Activated CD4-positive, alpha-beta memory T cell treated with anti-CD3 and anti-CD28 coated beads for 36 hours (primary cell): ENCODE measurements at regions not wholly inside any gene's neighbourhood (a gene's known extent, or its start where the extent isn't known, plus 50 kb on each side); places are given as distances from the start of the nearest gene placed in this dataset.

Experiments
- CTCF ChIA-PET: fragments of 350-600 bp; sonication (Branson Sonifier 250); formaldehyde crosslinking; loops from one replicate; lab custom pipeline; 2021; ENCODE audit warnings: antibody characterized with exemption, inconsistent platforms; lab: Charles Lee
- POLR2A ChIA-PET: fragments of 350-600 bp; sonication (Branson Sonifier 250); formaldehyde crosslinking; loops from one replicate; lab custom pipeline; 2021; ENCODE audit warnings: antibody characterized with exemption; lab: Charles Lee
- DNase-seq: peaks from one replicate; pipeline ENCODE4 v3.0.0-alpha.2; 2020
- H3K27ac Mint-ChIP-seq: one replicate; pipeline ENCODE4 v1.8.0; 2021; ENCODE audit warnings: mixed read lengths
- H3K27me3 Mint-ChIP-seq: one replicate; pipeline ENCODE4 v1.8.0; 2021; ENCODE audit warnings: mixed read lengths
- H3K36me3 Mint-ChIP-seq: one replicate; pipeline ENCODE4 v1.8.0; 2021; ENCODE audit warnings: mixed read lengths
- H3K4me1 Mint-ChIP-seq: one replicate; pipeline ENCODE4 v1.8.0; 2021; ENCODE audit warnings: low read depth, mixed read lengths
- H3K4me3 Mint-ChIP-seq: one replicate; pipeline ENCODE4 v1.8.0; 2021; ENCODE audit warnings: mild to moderate bottlenecking, mixed read lengths
- H3K9me3 Mint-ChIP-seq: one replicate; pipeline ENCODE4 v1.8.0; 2021; ENCODE audit warnings: mixed read lengths
- intact Hi-C: fragments of 100-400 bp; cut with micrococcal nuclease; formaldehyde crosslinking; loops from one replicate; pipeline ENCODE4 v1.15.1; 2023

GRCh38 chr18:43662657-43663056 lies 385.4 kb upstream of the SYT4 start:
- H3K27me3 Mint-ChIP-seq, result no peaks in the 10 kb centered on the region
- no peaks in the 10 kb centered on the region for H3K36me3 Mint-ChIP-seq
- peaks cover 2% of the 10 kb centered on the region for H3K9me3 Mint-ChIP-seq
- H3K4me1 Mint-ChIP-seq, result no peaks in the 10 kb centered on the region
- DNase-seq, result no peak
- CTCF ChIA-PET, result interaction anchor here (0.6 kb wide), 1 partner anchor 1295 kb away, joined by 3 read pairs; no protein-coding TSS in a partner anchor
- intact Hi-C loops, result no loop called here
- POLR2A ChIA-PET, result no interaction called here
- no peak overlapping the region for H3K27ac Mint-ChIP-seq
- no peak overlapping the region for H3K4me3 Mint-ChIP-seq

DNA sequence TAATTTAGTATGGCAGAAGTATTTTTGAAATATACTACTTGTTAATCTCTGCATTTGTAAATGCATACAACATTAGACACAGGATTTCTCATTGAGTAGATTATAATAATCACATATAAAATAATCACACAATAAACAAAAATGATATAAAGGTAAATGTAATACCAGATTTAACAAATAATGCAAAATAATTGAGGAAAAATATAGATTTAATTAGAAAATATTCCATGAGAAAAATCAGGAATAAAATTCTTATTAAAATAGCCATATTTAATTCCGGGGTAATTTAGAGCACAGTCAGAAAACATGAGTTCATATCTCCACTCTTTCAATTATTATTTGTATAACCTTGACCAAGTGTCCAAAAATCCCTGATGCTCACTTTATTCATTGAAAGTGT lies 385.9 kb upstream of the SYT4 start:
- no peaks in the 10 kb centered on the region for H3K4me1 Mint-ChIP-seq
- intact Hi-C loops, result no loop called here
- no peak overlapping the region for H3K27ac Mint-ChIP-seq
- ChIA-PET POLR2A (no interaction called here), CTCF (no interaction called here)
- H3K9me3 Mint-ChIP-seq, result peaks cover 2% of the 10 kb centered on the region
- no peak overlapping the region for H3K4me3 Mint-ChIP-seq
- no peak for DNase-seq
- no peaks in the 10 kb centered on the region for H3K27me3 Mint-ChIP-seq
- no peaks in the 10 kb centered on the region for H3K36me3 Mint-ChIP-seq

- no peaks in the 10 kb centered on the region for H3K27me3 Mint-ChIP-seq
- POLR2A ChIA-PET, result no interaction called here
- no peak overlapping the region for H3K27ac Mint-ChIP-seq
- intact Hi-C loops, result no loop called here
- no peak overlapping the region for H3K4me3 Mint-ChIP-seq
- H3K36me3 Mint-ChIP-seq, result no peaks in the 10 kb centered on the region
- H3K4me1 Mint-ChIP-seq, result no peaks in the 10 kb centered on the region
- no peak for DNase-seq
- peaks cover 2% of the 10 kb centered on the region for H3K9me3 Mint-ChIP-seq
- CTCF ChIA-PET, result no interaction called here
These were observed 387.3 kb upstream of the SYT4 start for GRCh38 chr18:43664487-43665008.

DNA sequence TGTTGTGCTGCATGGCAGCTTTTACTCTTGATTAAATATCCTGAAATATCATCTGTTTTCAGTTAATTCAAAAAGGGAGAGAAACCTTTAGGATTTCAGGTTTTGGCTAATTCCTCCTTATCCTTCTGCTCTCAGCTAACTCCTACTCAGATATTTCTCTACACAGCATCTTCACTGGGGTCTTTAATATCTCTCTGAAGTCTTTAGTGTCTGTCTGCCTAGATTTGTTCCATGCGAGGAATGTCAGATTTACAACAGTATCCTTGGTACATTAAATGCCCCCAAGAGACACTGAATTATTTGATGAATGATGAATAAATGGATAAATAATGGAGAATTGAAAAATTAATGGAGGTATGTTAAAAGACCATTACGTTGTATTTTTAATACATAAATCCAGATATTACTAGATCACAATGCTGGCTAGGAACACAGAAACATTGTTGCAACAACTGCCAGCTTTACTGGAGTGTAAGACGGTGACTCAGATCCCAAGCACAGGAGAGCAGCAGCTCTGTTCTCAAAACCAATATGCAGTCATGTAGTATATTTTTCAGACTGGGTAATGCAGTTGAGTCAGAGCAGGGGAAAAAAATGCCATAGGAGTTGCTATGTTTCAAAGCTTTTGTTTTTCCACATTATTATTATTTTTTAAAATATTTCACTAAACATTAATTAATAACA lies 388.0 kb upstream of the SYT4 start:
- Mint-ChIP-seq H3K9me3 (no peaks in the 10 kb centered on the region), H3K27me3 (no peaks in the 10 kb centered on the region), H3K27ac (no peak overlapping the region), H3K36me3 (no peaks in the 10 kb centered on the region), H3K4me3 (no peak overlapping the region), H3K4me1 (no peaks in the 10 kb centered on the region)
- DNase-seq, result no peak
- ChIA-PET CTCF (no interaction called here), POLR2A (no interaction called here)
- intact Hi-C loops, result no loop called here

DNA sequence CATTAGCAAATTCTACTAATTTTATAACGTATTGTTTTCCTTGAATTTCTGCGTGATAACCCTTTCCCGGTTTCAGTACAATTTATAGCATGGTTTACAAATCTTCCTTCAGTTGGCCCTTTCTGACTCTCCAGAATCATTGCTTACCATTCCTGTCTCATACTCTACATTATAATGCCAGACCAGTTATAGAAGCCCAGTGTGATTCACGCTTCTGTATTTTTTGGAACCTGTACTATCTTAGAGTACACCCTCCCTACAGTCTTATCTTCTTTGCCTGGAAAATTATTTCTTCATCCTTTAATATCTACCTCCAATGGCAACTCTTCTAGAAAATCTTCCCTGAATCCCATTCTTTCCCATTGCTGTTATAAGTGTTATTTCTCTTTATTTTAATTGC lies 391.6 kb upstream of the SYT4 start:
- ChIA-PET CTCF (no interaction called here), POLR2A (no interaction called here)
- no peaks in the 10 kb centered on the region for H3K9me3 Mint-ChIP-seq
- intact Hi-C loops, result no loop called here
- H3K4me1 Mint-ChIP-seq, result no peaks in the 10 kb centered on the region
- no peak overlapping the region for H3K4me3 Mint-ChIP-seq
- DNase-seq, result no peak
- no peaks in the 10 kb centered on the region for H3K36me3 Mint-ChIP-seq
- no peak overlapping the region for H3K27ac Mint-ChIP-seq
- H3K27me3 Mint-ChIP-seq, result no peaks in the 10 kb centered on the region

- Mint-ChIP-seq H3K27me3 (no peaks in the 10 kb centered on the region), H3K4me1 (no peaks in the 10 kb centered on the region), H3K36me3 (no peaks in the 10 kb centered on the region), H3K9me3 (no peaks in the 10 kb centered on the region), H3K27ac (no peak overlapping the region), H3K4me3 (no peak overlapping the region)
- POLR2A ChIA-PET, result no interaction called here
- no peak for DNase-seq
- intact Hi-C loops, result no loop called here
- CTCF ChIA-PET, result no interaction called here
These were observed 394.1 kb upstream of the SYT4 start for GRCh38 chr18:43671431-43671830.

DNA sequence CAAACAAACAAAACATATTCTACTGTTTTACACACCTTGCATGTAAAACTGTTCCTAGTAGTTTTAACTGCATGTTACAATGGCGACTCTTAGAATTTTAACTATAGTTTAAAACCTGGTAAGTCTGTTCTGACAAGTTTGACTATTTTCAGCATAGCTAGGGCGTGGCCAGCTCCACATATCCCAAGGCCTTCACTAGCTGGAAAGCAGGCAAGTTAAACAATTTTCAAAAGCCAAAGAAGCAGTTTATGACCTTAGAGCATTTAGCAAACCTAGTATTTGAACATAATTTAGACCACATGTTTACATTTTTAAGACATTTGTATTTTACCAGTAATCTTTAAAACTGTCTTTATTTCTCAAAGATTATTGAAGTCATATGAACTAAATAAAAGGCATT lies 402.8 kb upstream of the SYT4 start:
- Mint-ChIP-seq H3K9me3 (peaks cover 20% of the 10 kb centered on the region), H3K4me1 (no peaks in the 10 kb centered on the region), H3K27ac (no peak overlapping the region), H3K36me3 (no peaks in the 10 kb centered on the region), H3K4me3 (no peak overlapping the region), H3K27me3 (no peaks in the 10 kb centered on the region)
- intact Hi-C loops, result no loop called here
- POLR2A ChIA-PET, result no interaction called here
- CTCF ChIA-PET, result no interaction called here
- no peak for DNase-seq

- Mint-ChIP-seq H3K36me3 (no peaks in the 10 kb centered on the region), H3K27ac (no peak overlapping the region), H3K4me3 (no peak overlapping the region), H3K9me3 (peaks cover 22% of the 10 kb centered on the region), H3K27me3 (no peaks in the 10 kb centered on the region), H3K4me1 (no peaks in the 10 kb centered on the region)
- CTCF ChIA-PET, result no interaction called here
- intact Hi-C loops, result no loop called here
- POLR2A ChIA-PET, result no interaction called here
- no peak for DNase-seq
These were observed 404.4 kb upstream of the SYT4 start for GRCh38 chr18:43681661-43682060.

DNA sequence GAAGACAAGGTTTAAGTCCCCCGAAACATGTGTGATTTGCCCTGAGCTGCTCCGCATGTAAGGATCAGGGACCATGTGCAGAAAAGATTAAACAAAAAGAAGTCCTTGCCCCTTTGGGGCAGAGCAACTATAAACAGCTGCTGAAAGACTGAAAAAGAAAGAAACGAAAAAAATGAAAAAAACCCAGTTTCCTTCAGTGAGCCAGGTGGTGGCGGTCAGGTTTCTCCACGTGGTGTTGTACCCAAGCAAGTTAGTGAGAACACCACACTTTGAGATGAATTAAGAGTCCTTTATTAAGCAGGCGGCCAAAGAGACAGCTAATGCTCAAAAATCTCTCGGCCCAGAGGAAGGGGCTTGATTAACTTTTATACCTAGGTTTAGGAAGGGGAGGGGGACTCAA lies 404.9 kb upstream of the SYT4 start:
- no peaks in the 10 kb centered on the region for H3K36me3 Mint-ChIP-seq
- no peak overlapping the region for H3K4me3 Mint-ChIP-seq
- H3K27ac Mint-ChIP-seq, result no peak overlapping the region
- CTCF ChIA-PET, result no interaction called here
- POLR2A ChIA-PET, result no interaction called here
- peaks cover 22% of the 10 kb centered on the region for H3K9me3 Mint-ChIP-seq
- H3K27me3 Mint-ChIP-seq, result no peaks in the 10 kb centered on the region
- intact Hi-C loops, result no loop called here
- DNase-seq, result no peak
- no peaks in the 10 kb centered on the region for H3K4me1 Mint-ChIP-seq

DNA sequence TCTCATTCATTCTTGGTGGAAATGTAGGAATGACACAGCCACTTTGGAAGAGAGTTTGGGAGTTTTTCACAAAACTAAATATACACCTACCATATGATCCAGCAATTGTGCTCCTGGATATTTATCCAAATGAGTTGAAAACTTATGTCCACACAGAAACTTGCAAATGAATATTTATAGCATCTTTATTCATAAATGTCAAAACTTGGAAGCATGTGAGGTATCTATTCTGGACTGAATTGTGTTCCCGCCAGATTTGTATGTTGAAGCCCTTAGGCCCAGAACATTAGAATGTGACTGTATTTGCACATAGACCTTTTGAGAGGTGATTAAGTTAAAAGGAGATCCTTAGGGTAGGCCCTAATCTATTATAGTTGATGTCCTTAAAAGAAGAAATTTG lies 409.4 kb upstream of the SYT4 start:
- CTCF ChIA-PET, result no interaction called here
- H3K36me3 Mint-ChIP-seq, result no peaks in the 10 kb centered on the region
- no peak for DNase-seq
- no peak overlapping the region for H3K4me3 Mint-ChIP-seq
- intact Hi-C loops, result no loop called here
- H3K27ac Mint-ChIP-seq, result no peak overlapping the region
- POLR2A ChIA-PET, result no interaction called here
- H3K4me1 Mint-ChIP-seq, result no peaks in the 10 kb centered on the region
- peaks cover 19% of the 10 kb centered on the region for H3K9me3 Mint-ChIP-seq
- no peaks in the 10 kb centered on the region for H3K27me3 Mint-ChIP-seq

DNA sequence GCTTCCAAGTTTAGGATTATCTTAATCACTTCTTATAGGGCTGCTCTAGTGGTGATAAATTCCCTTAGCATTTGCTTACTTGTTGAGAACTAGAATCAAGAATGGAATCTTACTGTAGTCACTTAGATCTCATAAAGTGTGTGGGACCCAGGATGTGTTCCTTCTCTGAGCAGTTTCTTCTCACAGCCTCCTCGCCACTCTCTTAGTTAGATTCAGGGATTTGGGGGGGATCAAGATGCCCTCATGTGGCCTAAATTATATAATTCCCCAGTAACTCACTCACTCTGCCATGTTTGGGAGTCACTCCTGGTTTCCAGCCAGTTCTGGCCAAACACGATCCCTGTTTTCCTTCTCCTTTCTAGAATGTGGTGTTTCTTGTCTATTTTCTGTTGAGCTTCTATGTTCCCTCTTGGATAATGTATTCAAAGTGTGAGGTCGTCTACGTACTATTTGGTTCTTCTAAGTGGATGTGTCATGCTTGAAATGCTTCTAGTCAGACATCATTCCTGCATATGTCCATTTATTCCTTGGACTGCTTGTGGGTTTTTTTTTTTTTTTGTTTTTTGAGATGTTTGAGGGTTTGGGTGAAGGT lies 414.9 kb upstream of the SYT4 start:
- intact Hi-C loops, result no loop called here
- Mint-ChIP-seq H3K4me3 (no peak overlapping the region), H3K9me3 (peaks cover 18% of the 10 kb centered on the region), H3K36me3 (no peaks in the 10 kb centered on the region), H3K4me1 (no peaks in the 10 kb centered on the region), H3K27ac (no peak overlapping the region), H3K27me3 (no peaks in the 10 kb centered on the region)
- ChIA-PET POLR2A (no interaction called here), CTCF (no interaction called here)
- no peak for DNase-seq

- H3K27me3 Mint-ChIP-seq, result no peaks in the 10 kb centered on the region
- no peak overlapping the region for H3K27ac Mint-ChIP-seq
- no peak for DNase-seq
- intact Hi-C loops, result no loop called here
- H3K36me3 Mint-ChIP-seq, result no peaks in the 10 kb centered on the region
- peaks cover 15% of the 10 kb centered on the region for H3K9me3 Mint-ChIP-seq
- ChIA-PET POLR2A (no interaction called here), CTCF (no interaction called here)
- H3K4me3 Mint-ChIP-seq, result no peak overlapping the region
- no peaks in the 10 kb centered on the region for H3K4me1 Mint-ChIP-seq
These were observed 425.1 kb upstream of the SYT4 start for GRCh38 chr18:43702399-43702798.

DNA sequence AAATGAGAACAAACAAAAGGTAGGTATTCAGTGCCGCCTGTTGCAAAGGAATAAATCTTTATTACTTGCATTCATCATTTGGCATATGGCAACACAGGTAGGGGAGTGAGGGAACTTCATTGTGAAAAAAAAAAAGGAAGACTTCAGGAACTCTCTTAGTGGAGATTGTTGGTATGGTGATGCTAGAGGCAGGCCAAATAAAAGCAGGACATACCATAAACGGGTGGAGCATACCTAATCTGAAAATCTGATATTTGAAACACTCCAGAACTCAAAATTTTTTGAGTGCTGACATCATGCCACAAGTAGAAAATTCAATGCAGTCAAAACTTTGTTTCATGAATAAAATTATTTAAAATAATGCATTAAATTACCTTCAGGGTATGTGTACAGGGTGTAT lies 425.8 kb upstream of the SYT4 start:
- Mint-ChIP-seq H3K4me1 (no peaks in the 10 kb centered on the region), H3K9me3 (peaks cover 20% of the 10 kb centered on the region), H3K4me3 (no peak overlapping the region), H3K36me3 (no peaks in the 10 kb centered on the region), H3K27me3 (no peaks in the 10 kb centered on the region), H3K27ac (no peak overlapping the region)
- ChIA-PET POLR2A (no interaction called here), CTCF (no interaction called here)
- no peak for DNase-seq
- intact Hi-C loops, result no loop called here
